PC-3 (cell line): ENCODE measurements at regions not wholly inside any gene's neighbourhood (a gene's known extent, or its start where the extent isn't known, plus 50 kb on each side); places are given as distances from the start of the nearest gene placed in this dataset.

ENCODE experiments used
- ATAC-seq: fragments of 200-7000 bp; cut with Tn5 transposase; 2 replicates; pipeline ENCODE4 v1.9.1; 2020; ENCODE audit warnings: mild to moderate bottlenecking, moderate library complexity
- BruUV-seq: library from RNA; stranded (reverse); fragments of 400-500 nt; replicated peaks from 2 replicates; lab custom pipeline; 2021; lab: Mats Ljungman, UMichigan
- CTCF ChIA-PET: fragments of 300-600 bp; sonication (Branson Sonifier 250); formaldehyde crosslinking; loops from one replicate; lab custom pipeline; 2022; ENCODE audit warnings: antibody characterized with exemption; lab: Charles Lee
- POLR2A ChIA-PET: fragments of 300-600 bp; sonication (Branson Sonifier 250); formaldehyde crosslinking; loops from one replicate; lab custom pipeline; 2022; ENCODE audit warnings: antibody characterized with exemption; ENCODE audit not compliant: unreplicated experiment; lab: Charles Lee
- DNase-seq: peaks from one replicate; pipeline ENCODE4 v3.0.0-alpha.2; 2015
- H2AFZ ChIP-seq: fragments of 300-600 bp; sonication (generic); 2 replicates; pipeline ENCODE4 v1.6.0; 2016; ENCODE audit warnings: antibody characterized with exemption, low read length
- H3F3A ChIP-seq: fragments of 300-600 bp; sonication (generic); one replicate; pipeline ENCODE4 v1.6.0; 2017; ENCODE audit warnings: antibody characterized with exemption, low read length, control low read depth, mild to moderate bottlenecking; ENCODE audit not compliant: unreplicated experiment
- H3K27ac ChIP-seq: fragments of 300-600 bp; sonication (generic); 2 replicates; pipeline ENCODE4 v1.5.1; 2016; ENCODE audit warnings: mild to moderate bottlenecking, low read length
- H3K27me3 ChIP-seq: fragments of 300-600 bp; sonication (generic); 2 replicates; pipeline ENCODE4 v1.6.1; 2016; ENCODE audit warnings: low read length, mixed read lengths
- H3K36me3 ChIP-seq: fragments of 300-600 bp; sonication (generic); 2 replicates; pipeline ENCODE4 v1.6.1; 2016; ENCODE audit warnings: low read depth, mixed run types, low read length, mixed read lengths
- H3K4me1 ChIP-seq: fragments of 300-600 bp; sonication (generic); 2 replicates; pipeline ENCODE4 v1.5.1; 2016; ENCODE audit warnings: low read length; ENCODE audit not compliant: insufficient read depth
- H3K4me2 ChIP-seq: fragments of 300-600 bp; sonication (generic); 2 replicates; pipeline ENCODE4 v1.6.0; 2016; ENCODE audit warnings: low read length
- H3K4me3 ChIP-seq: fragments of 300-600 bp; sonication (generic); 2 replicates; pipeline ENCODE4 v1.5.1; 2016; ENCODE audit warnings: mild to moderate bottlenecking, low read length, mixed read lengths
- H3K79me2 ChIP-seq: fragments of 300-600 bp; sonication (generic); 2 replicates; pipeline ENCODE4 v1.6.1; 2017; ENCODE audit warnings: low read length, mixed read lengths
- H3K9ac ChIP-seq: fragments of 300-600 bp; sonication (generic); 2 replicates; pipeline ENCODE4 v1.6.0; 2016; ENCODE audit warnings: mild to moderate bottlenecking, low read length
- H3K9me2 ChIP-seq: fragments of 300-600 bp; sonication (generic); replicated peaks from 2 replicates; pipeline ENCODE4 v1.6.1; 2016; ENCODE audit warnings: mixed run types, low read length, mixed read lengths
- H3K9me3 ChIP-seq: fragments of 300-600 bp; sonication (generic); 2 replicates; pipeline ENCODE4 v1.6.1; 2016; ENCODE audit warnings: low read length, mixed read lengths
- H4K20me1 ChIP-seq: fragments of 300-600 bp; sonication (generic); 2 replicates; pipeline ENCODE4 v1.6.1; 2016; ENCODE audit warnings: low read length, mixed read lengths
- CTCF ChIP-seq: fragments of 300-600 bp; sonication (generic); conservative IDR thresholded peaks from 2 replicates; pipeline ENCODE4 v1.5.1; 2017; ENCODE audit warnings: antibody characterized with exemption, low read depth, mild to moderate bottlenecking, low read length
- EZH2 ChIP-seq: fragments of 300-600 bp; sonication (generic); IDR thresholded peaks from one replicate; pipeline ENCODE4 v1.6.1; 2017; ENCODE audit warnings: antibody characterized with exemption, mild to moderate bottlenecking, low read length; ENCODE audit not compliant: unreplicated experiment
- EZH2phosphoT487 ChIP-seq: fragments of 300-600 bp; sonication (generic); IDR thresholded peaks from 2 replicates; pipeline ENCODE4 v1.6.1; 2018; ENCODE audit warnings: mild to moderate bottlenecking, antibody characterized with exemption, low read length, borderline replicate concordance
- intact Hi-C: fragments of 100-400 bp; cut with micrococcal nuclease; formaldehyde crosslinking; loops from 2 replicates; pipeline ENCODE4 v1.9.0; 2023

- Histone ChIP-seq H3K36me3 (no peaks in the 10 kb centered on the region), H3K79me2 (no peaks in the 10 kb centered on the region), H3K9me2 (no peaks in the 10 kb centered on the region), H3K27ac (no peak overlapping the region), H3K9me3 (no peaks in the 10 kb centered on the region), H3K27me3 (no peaks in the 10 kb centered on the region), H3K4me3 (no peak overlapping the region), H2AFZ (no peak overlapping the region), H3K4me1 (no peaks in the 10 kb centered on the region), H3F3A (no peaks in the 10 kb centered on the region), H3K9ac (no peak overlapping the region), H4K20me1 (no peaks in the 10 kb centered on the region), H3K4me2 (no peak overlapping the region)
- ChIA-PET POLR2A (no interaction called here), CTCF (no interaction called here)
- no TSS peak for BruUV-seq
- DNase-seq, result no peak
- intact Hi-C loops, result no loop called here
- ATAC-seq, result no peak
- TF ChIP-seq EZH2 (no peak), EZH2phosphoT487 (no peak), CTCF (no peak)
Observed at GRCh38 chr5:8981016-8981415, 564.9 kb downstream of the SEMA5A start.

GRCh38 chr5:8981496-8981895 lies 564.4 kb downstream of the SEMA5A start:
- no peak for ATAC-seq
- H3K9ac ChIP-seq, result no peak overlapping the region

More at GRCh38 chr5:8981496-8981895, 564.4 kb downstream of the SEMA5A start:
- Histone ChIP-seq H3K27me3 (no peaks in the 10 kb centered on the region), H3K9me3 (no peaks in the 10 kb centered on the region), H3K27ac (no peak overlapping the region), H3K4me2 (no peak overlapping the region), H3K9me2 (no peaks in the 10 kb centered on the region), H3K4me1 (no peaks in the 10 kb centered on the region), H3K4me3 (no peak overlapping the region), H4K20me1 (no peaks in the 10 kb centered on the region), H3K79me2 (no peaks in the 10 kb centered on the region), H3K36me3 (no peaks in the 10 kb centered on the region), H2AFZ (no peak overlapping the region), H3F3A (no peaks in the 10 kb centered on the region)
- TF ChIP-seq CTCF, result no peak
- TF ChIP-seq EZH2, result no peak
- TF ChIP-seq EZH2phosphoT487, result no peak
- no TSS peak for BruUV-seq
- DNase-seq, result no peak
- ChIA-PET CTCF (no interaction called here), POLR2A (no interaction called here)
- intact Hi-C loops, result no loop called here
